Endothelial cell of umbilical vein (primary cell): ENCODE measurements at regions not wholly inside any gene's neighbourhood (a gene's known extent, or its start where the extent isn't known, plus 50 kb on each side); places are given as distances from the start of the nearest gene placed in this dataset.

ENCODE experiments used
- BruUV-seq: library from RNA; stranded (reverse); fragments of 400-500 nt; replicated peaks from 2 replicates; lab custom pipeline; 2021; lab: Mats Ljungman, UMichigan
- CTCF ChIA-PET: fragments of 300-600, 350-600 bp; sonication (Branson Sonifier 250); formaldehyde crosslinking; loops from one replicate; lab custom pipeline; 2021; ENCODE audit warnings: antibody characterized with exemption, inconsistent platforms; lab: Charles Lee
- POLR2A ChIA-PET: fragments of 300-600, 350-600 bp; sonication (Branson Sonifier 250); formaldehyde crosslinking; loops from one replicate; lab custom pipeline; 2021; ENCODE audit warnings: antibody characterized with exemption, inconsistent platforms; lab: Charles Lee
- DNase-seq: peaks from one replicate; pipeline ENCODE4 v3.0.0-alpha.2; 2011; ENCODE audit warnings: low read depth, low spot score
- FAIRE-seq: peaks from 2 replicates; lab custom pipeline; 2011; peaks lifted over from hg19 to GRCh38; lab: Jason Lieb, UNC
- H2AFZ ChIP-seq: 2 replicates; pipeline ENCODE4 v1.6.0; 2012; ENCODE audit warnings: low read depth, low read length, control low read depth, inconsistent platforms
- H3K27ac ChIP-seq: 2 replicates; pipeline ENCODE4 v1.5.1; 2011; ENCODE audit warnings: low read depth, mild to moderate bottlenecking, control low read depth, low read length, moderate library complexity; ENCODE audit not compliant: insufficient read depth
- H3K27me3 ChIP-seq, 2 experiments: 2 replicates each; pipeline versions ENCODE4 v1.6.0 to v1.6.1; 2011; ENCODE audit warnings: low read length in 2 of 2, mixed read lengths in 1 of 2; ENCODE audit not compliant: control insufficient read depth in 2 of 2, insufficient read depth in 2 of 2
- H3K36me3 ChIP-seq, 2 experiments: 2 replicates in 1 of 2; 3 replicates in 1 of 2; pipeline ENCODE4 v1.5.1; 2011; ENCODE audit warnings: low read length in 2 of 2, mild to moderate bottlenecking in 1 of 2, moderate library complexity in 1 of 2; ENCODE audit not compliant: control insufficient read depth in 2 of 2, insufficient read depth in 2 of 2; ENCODE audit errors: extremely low read depth in 1 of 2
- H3K4me1 ChIP-seq: 3 replicates; pipeline ENCODE4 v1.5.1; 2011; ENCODE audit warnings: mild to moderate bottlenecking, low read length; ENCODE audit not compliant: control insufficient read depth, insufficient read depth; ENCODE audit errors: extremely low read depth
- H3K4me2 ChIP-seq: 2 replicates; pipeline ENCODE4 v1.6.1; 2011; ENCODE audit warnings: low read length, control low read depth, mixed read lengths; ENCODE audit not compliant: insufficient read depth
- H3K4me3 ChIP-seq, 3 experiments: fragments of 200-600 bp in 1 of 3; sonication (generic), shearing (Covaris generic) in 1 of 3; replicated peaks in 1 of 3; 2 replicates each; pipeline ENCODE4 v1.5.1; 2011 to 2016; ENCODE audit warnings: control low read depth in 3 of 3, low read length in 3 of 3, mild to moderate bottlenecking in 2 of 3, inconsistent platforms in 1 of 3, low read depth in 1 of 3, moderate library complexity in 1 of 3; ENCODE audit not compliant: insufficient read depth in 1 of 3
- H3K79me2 ChIP-seq: 2 replicates; pipeline ENCODE4 v1.6.0; 2012; ENCODE audit warnings: low read length, inconsistent platforms; ENCODE audit not compliant: control insufficient read depth, insufficient read depth
- H3K9ac ChIP-seq: replicated peaks from 2 replicates; pipeline ENCODE3; 2011; ENCODE audit warnings: low read length, control low read depth; ENCODE audit not compliant: insufficient read depth; ENCODE audit errors: extremely low read depth
- H3K9me1 ChIP-seq: replicated peaks from 3 replicates; pipeline ENCODE4 v1.6.0; 2011; ENCODE audit warnings: mild to moderate bottlenecking, low read length; ENCODE audit not compliant: control insufficient read depth, insufficient read depth; ENCODE audit errors: extremely low read depth
- H3K9me3 ChIP-seq: replicated peaks from 2 replicates; pipeline ENCODE4 v1.5.1; 2012; ENCODE audit warnings: low read length, inconsistent platforms; ENCODE audit not compliant: control insufficient read depth, insufficient read depth
- H4K20me1 ChIP-seq: replicated peaks from 2 replicates; pipeline ENCODE3; 2011; ENCODE audit warnings: mild to moderate bottlenecking, low read length; ENCODE audit not compliant: control insufficient read depth, insufficient read depth; ENCODE audit errors: extremely low read depth
- EZH2 ChIP-seq: IDR thresholded peaks from 2 replicates; pipeline ENCODE4 v1.6.1; 2012; ENCODE audit warnings: borderline replicate concordance, low read depth, mild to moderate bottlenecking, moderate library complexity, low read length, inconsistent platforms; ENCODE audit not compliant: severe bottlenecking
- FOS ChIP-seq: IDR thresholded peaks from 2 replicates; pipeline ENCODE4 v1.6.1; 2011; ENCODE audit warnings: mild to moderate bottlenecking, low read length, moderate library complexity, borderline replicate concordance; ENCODE audit not compliant: insufficient read depth
- GATA2 ChIP-seq: IDR thresholded peaks from 2 replicates; pipeline ENCODE4 v1.7.0; 2011; ENCODE audit warnings: low read depth, mild to moderate bottlenecking, moderate library complexity, mixed read lengths, low read length; ENCODE audit not compliant: insufficient read length, insufficient read depth
- JUN ChIP-seq: IDR thresholded peaks from 2 replicates; pipeline ENCODE4 v1.6.1; 2011; ENCODE audit warnings: borderline replicate concordance, low read depth; ENCODE audit not compliant: insufficient read length, insufficient read depth
- MAX ChIP-seq: IDR thresholded peaks from 2 replicates; pipeline ENCODE4 v1.6.1; 2011; ENCODE audit not compliant: insufficient read depth, insufficient read length
- MYC ChIP-seq: IDR thresholded peaks from one replicate; pipeline ENCODE4 v1.6.1; 2011; ENCODE audit warnings: mild to moderate bottlenecking, low read depth, low read length
- POLR2A ChIP-seq: IDR thresholded peaks from 2 replicates; pipeline ENCODE4 v1.6.1; 2012; ENCODE audit warnings: low read depth, mild to moderate bottlenecking, control low read depth, low read length
- POLR2AphosphoS5 ChIP-seq: IDR thresholded peaks from 2 replicates; pipeline ENCODE4 v1.6.1; 2012; ENCODE audit warnings: low read depth, mild to moderate bottlenecking, control low read depth, low read length, moderate library complexity; ENCODE audit not compliant: insufficient read depth
- dilution Hi-C: fragments of 300-500 bp; cut with MboI; formaldehyde crosslinking; loops from one replicate; pipeline ENCODE4 v1.15.0; 2019; ENCODE audit warnings: low sequenced_read_pairs; ENCODE audit not compliant: extremely low pct_ligation_motif_present
- intact Hi-C: fragments of 100-400 bp; cut with micrococcal nuclease; formaldehyde crosslinking; loops from one replicate; pipeline ENCODE4 v1.10.0; 2022
- TF ChIP-seq, protein P1 (sequence below), 2 donors: IDR thresholded peaks; 1 replicate in 1 of 2; 2 replicates in 1 of 2; pipeline ENCODE4 v1.5.1; 2011; ENCODE audit warnings: low read length in 2 of 2, mild to moderate bottlenecking in 2 of 2, moderate library complexity in 2 of 2, control low read depth in 1 of 2, inconsistent platforms in 1 of 2, low read depth in 1 of 2; ENCODE audit not compliant: insufficient read depth in 1 of 2; ENCODE audit errors: extremely low read depth in 1 of 2

GRCh38 chr1:239446611-239447010 is 60.2 kb downstream of the CHRM3 start:
- POLR2A ChIA-PET = no interaction called here
- Histone ChIP-seq H3K27me3 (no peaks in the 10 kb centered on the region), H3K4me3 (no peak overlapping the region), H3K4me2 (no peak overlapping the region), H3K36me3 (no peaks in the 10 kb centered on the region), H3K79me2 (no peaks in the 10 kb centered on the region), H3K9ac (no peak overlapping the region), H3K27ac (no peak overlapping the region), H4K20me1 (no peaks in the 10 kb centered on the region), H3K9me1 (no peaks in the 10 kb centered on the region), H3K4me1 (no peaks in the 10 kb centered on the region), H3K9me3 (peaks cover 7% of the 10 kb centered on the region), H2AFZ (no peak overlapping the region)
- dilution Hi-C loops = no loop called here
- FAIRE-seq (no peak), DNase-seq (no peak)
- CTCF ChIA-PET = no interaction called here
- BruUV-seq = no TSS peak
- TF ChIP-seq POLR2A (no peak), MYC (no peak), POLR2AphosphoS5 (no peak), EZH2 (no peak), JUN (no peak), GATA2 (no peak), FOS (no peak), MAX (no peak)
- TF ChIP-seq, protein P1, sequence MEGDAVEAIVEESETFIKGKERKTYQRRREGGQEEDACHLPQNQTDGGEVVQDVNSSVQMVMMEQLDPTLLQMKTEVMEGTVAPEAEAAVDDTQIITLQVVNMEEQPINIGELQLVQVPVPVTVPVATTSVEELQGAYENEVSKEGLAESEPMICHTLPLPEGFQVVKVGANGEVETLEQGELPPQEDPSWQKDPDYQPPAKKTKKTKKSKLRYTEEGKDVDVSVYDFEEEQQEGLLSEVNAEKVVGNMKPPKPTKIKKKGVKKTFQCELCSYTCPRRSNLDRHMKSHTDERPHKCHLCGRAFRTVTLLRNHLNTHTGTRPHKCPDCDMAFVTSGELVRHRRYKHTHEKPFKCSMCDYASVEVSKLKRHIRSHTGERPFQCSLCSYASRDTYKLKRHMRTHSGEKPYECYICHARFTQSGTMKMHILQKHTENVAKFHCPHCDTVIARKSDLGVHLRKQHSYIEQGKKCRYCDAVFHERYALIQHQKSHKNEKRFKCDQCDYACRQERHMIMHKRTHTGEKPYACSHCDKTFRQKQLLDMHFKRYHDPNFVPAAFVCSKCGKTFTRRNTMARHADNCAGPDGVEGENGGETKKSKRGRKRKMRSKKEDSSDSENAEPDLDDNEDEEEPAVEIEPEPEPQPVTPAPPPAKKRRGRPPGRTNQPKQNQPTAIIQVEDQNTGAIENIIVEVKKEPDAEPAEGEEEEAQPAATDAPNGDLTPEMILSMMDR (IDR thresholded peaks at IDR 0.05; ENCODE audit: extremely low read depth in 1 of 2, insufficient read depth in 1 of 2, low read depth in 1 of 2, low read length in 2 of 2) = no peak
- intact Hi-C loops = no loop called here
